ENCODE measurements at regions not wholly inside any gene's neighbourhood (a gene's known extent, or its start where the extent isn't known, plus 50 kb on each side); places are given as distances from the start of the nearest gene placed in this dataset.
"Not testable (repeated sequence)": the region's sequence is repeated elsewhere in the genome, so short reads cannot be mapped to it uniquely, and the experiment has no call there.

- TF ChIP-seq EZH2 (IDR thresholded peaks at IDR 0.05; ENCODE audit: insufficient read depth, low read length) (no peak), CTCF (IDR thresholded peaks at IDR 0.05; ENCODE audit: insufficient read depth, low read depth, low read length) (no peak)
Measured at GRCh38 chr4:123176605-123177004, 220.0 kb upstream of the SPRY1 start.

GRCh38 chr4:123182289-123182688, 214.3 kb upstream of the SPRY1 start:
- Histone ChIP-seq H3K4me1 (ENCODE audit: insufficient read depth, low read length) (no peaks in the 10 kb centered on the region), H4K20me1 (ENCODE audit: insufficient read depth, low read length) (no peaks in the 10 kb centered on the region), H3K4me2 (ENCODE audit: low read length) (no peak overlapping the region), H3K27me3 (ENCODE audit: insufficient read depth, low read length) (no peaks in the 10 kb centered on the region), H3K27ac (ENCODE audit: low read depth, low read length) (no peak overlapping the region), H3K9ac (ENCODE audit: low read length) (no peak overlapping the region), H3K9me3 (ENCODE audit: insufficient read depth, low read depth, low read length) (no peaks in the 10 kb centered on the region), H2AFZ (ENCODE audit: low read depth, low read length) (no peak overlapping the region), H3K79me2 (ENCODE audit: insufficient read depth, low read length) (no peaks in the 10 kb centered on the region), H3K4me3 (ENCODE audit: insufficient read depth, low read depth, low read length) (no peak overlapping the region), H3K36me3 (ENCODE audit: insufficient read depth, low read length) (no peaks in the 10 kb centered on the region)
- Mint-ChIP-seq H3K36me3 (ENCODE audit: low read depth, unreplicated experiment) (no peaks in the 10 kb centered on the region), H3K9me3 (ENCODE audit: unreplicated experiment) (no peaks in the 10 kb centered on the region), H3K27me3 (ENCODE audit: low read depth, unreplicated experiment) (no peaks in the 10 kb centered on the region), H3K27ac (ENCODE audit: unreplicated experiment) (no peak overlapping the region), H3K4me1 (ENCODE audit: low read depth, unreplicated experiment) (no peaks in the 10 kb centered on the region), H3K4me3 (ENCODE audit: unreplicated experiment) (no peak overlapping the region)
- TF ChIP-seq EZH2 (IDR thresholded peaks at IDR 0.05; ENCODE audit: insufficient read depth, low read length) (no peak), CTCF (IDR thresholded peaks at IDR 0.05; ENCODE audit: insufficient read depth, low read depth, low read length) (no peak)
- no peak for FAIRE-seq
- no peak for DNase-seq (ENCODE audit: low read depth)

More at GRCh38 chr4:123176605-123177004, 220.0 kb upstream of the SPRY1 start:
- Histone ChIP-seq H3K4me1 (ENCODE audit: insufficient read depth, low read length) (no peaks in the 10 kb centered on the region), H3K9me3 (ENCODE audit: insufficient read depth, low read depth, low read length) (no peaks in the 10 kb centered on the region), H3K79me2 (ENCODE audit: insufficient read depth, low read length) (no peaks in the 10 kb centered on the region), H3K27ac (ENCODE audit: low read depth, low read length) (no peak overlapping the region), H3K27me3 (ENCODE audit: insufficient read depth, low read length) (no peaks in the 10 kb centered on the region), H3K36me3 (ENCODE audit: insufficient read depth, low read length) (no peaks in the 10 kb centered on the region), H3K4me3 (ENCODE audit: insufficient read depth, low read depth, low read length) (no peak overlapping the region), H3K4me2 (ENCODE audit: low read length) (no peak overlapping the region), H3K9ac (ENCODE audit: low read length) (no peak overlapping the region), H2AFZ (ENCODE audit: low read depth, low read length) (no peak overlapping the region), H4K20me1 (ENCODE audit: insufficient read depth, low read length) (no peaks in the 10 kb centered on the region)
- Mint-ChIP-seq H3K4me3 (ENCODE audit: unreplicated experiment) (no peak overlapping the region), H3K4me1 (ENCODE audit: low read depth, unreplicated experiment) (no peaks in the 10 kb centered on the region), H3K36me3 (ENCODE audit: low read depth, unreplicated experiment) (peaks cover 5% of the 10 kb centered on the region), H3K27me3 (ENCODE audit: low read depth, unreplicated experiment) (no peaks in the 10 kb centered on the region), H3K9me3 (ENCODE audit: unreplicated experiment) (peaks cover 2% of the 10 kb centered on the region), H3K27ac (ENCODE audit: unreplicated experiment) (no peak overlapping the region)
- DNase-seq (ENCODE audit: low read depth) (no peak), FAIRE-seq (no peak)

GRCh38 chr4:123183308-123183707, 213.3 kb upstream of the SPRY1 start:
- Histone ChIP-seq H3K9me3 (ENCODE audit: insufficient read depth, low read depth, low read length) (no peaks in the 10 kb centered on the region), H3K79me2 (ENCODE audit: insufficient read depth, low read length) (no peaks in the 10 kb centered on the region), H3K27ac (ENCODE audit: low read depth, low read length) (no peak overlapping the region), H3K27me3 (ENCODE audit: insufficient read depth, low read length) (no peaks in the 10 kb centered on the region), H3K4me1 (ENCODE audit: insufficient read depth, low read length) (no peaks in the 10 kb centered on the region), H3K4me3 (ENCODE audit: insufficient read depth, low read depth, low read length) (no peak overlapping the region), H3K9ac (ENCODE audit: low read length) (no peak overlapping the region), H2AFZ (ENCODE audit: low read depth, low read length) (no peak overlapping the region), H4K20me1 (ENCODE audit: insufficient read depth, low read length) (no peaks in the 10 kb centered on the region), H3K36me3 (ENCODE audit: insufficient read depth, low read length) (no peaks in the 10 kb centered on the region), H3K4me2 (ENCODE audit: low read length) (no peak overlapping the region)
- Mint-ChIP-seq H3K4me3 (ENCODE audit: unreplicated experiment) (no peak overlapping the region), H3K9me3 (ENCODE audit: unreplicated experiment) (no peaks in the 10 kb centered on the region), H3K4me1 (ENCODE audit: low read depth, unreplicated experiment) (no peaks in the 10 kb centered on the region), H3K27ac (ENCODE audit: unreplicated experiment) (no peak overlapping the region), H3K27me3 (ENCODE audit: low read depth, unreplicated experiment) (no peaks in the 10 kb centered on the region), H3K36me3 (ENCODE audit: low read depth, unreplicated experiment) (no peaks in the 10 kb centered on the region)
- no peak for TF ChIP-seq CTCF (IDR thresholded peaks at IDR 0.05; ENCODE audit: insufficient read depth, low read depth, low read length)
- DNase-seq (ENCODE audit: low read depth) (no peak), FAIRE-seq (no peak)

GRCh38 chr4:123183754-123184153, 212.8 kb upstream of the SPRY1 start:
- not testable (repeated sequence) for H3K79me2 ChIP-seq (ENCODE audit: insufficient read depth, low read length); H3K4me2 ChIP-seq (ENCODE audit: low read length); H3K27ac ChIP-seq (ENCODE audit: low read depth, low read length); H3K27ac Mint-ChIP-seq (ENCODE audit: unreplicated experiment); DNase-seq (ENCODE audit: low read depth); H3K4me1 Mint-ChIP-seq (ENCODE audit: low read depth, unreplicated experiment); FAIRE-seq; H3K9me3 ChIP-seq (ENCODE audit: insufficient read depth, low read depth, low read length); H3K4me3 ChIP-seq (ENCODE audit: insufficient read depth, low read depth, low read length); H3K9ac ChIP-seq (ENCODE audit: low read length); H3K36me3 ChIP-seq (ENCODE audit: insufficient read depth, low read length); H3K4me1 ChIP-seq (ENCODE audit: insufficient read depth, low read length); H2AFZ ChIP-seq (ENCODE audit: low read depth, low read length); H3K27me3 Mint-ChIP-seq (ENCODE audit: low read depth, unreplicated experiment); H3K4me3 Mint-ChIP-seq (ENCODE audit: unreplicated experiment); H3K9me3 Mint-ChIP-seq (ENCODE audit: unreplicated experiment); H4K20me1 ChIP-seq (ENCODE audit: insufficient read depth, low read length); H3K27me3 ChIP-seq (ENCODE audit: insufficient read depth, low read length); H3K36me3 Mint-ChIP-seq (ENCODE audit: low read depth, unreplicated experiment)

Measured in astrocyte (in vitro differentiated cells and primary cell).